HEK293 (cell line): ENCODE measurements at regions not wholly inside any gene's neighbourhood (a gene's known extent, or its start where the extent isn't known, plus 50 kb on each side); places are given as distances from the start of the nearest gene placed in this dataset.

Experiments
- CTCF ChIA-PET: fragments of 350-600 bp; formaldehyde crosslinking; extraction: SDS; loops from one replicate; lab custom pipeline; 2021; ENCODE audit warnings: antibody characterized with exemption; lab: Yijun Ruan, JAX
- POLR2A ChIA-PET: fragments of 300-600 bp; formaldehyde crosslinking; extraction: SDS; loops from one replicate; lab custom pipeline; 2020; ENCODE audit warnings: antibody characterized with exemption, inconsistent platforms; lab: Yijun Ruan, JAX
- H3K27ac ChIP-seq: fragments of 200-500 bp; sonication (Bioruptor generic); 2 replicates; pipeline ENCODE4 v1.5.1; 2014; ENCODE audit warnings: low read depth, low read length, control low read depth, inconsistent platforms; ENCODE audit errors: extremely low read depth
- H3K36me3 ChIP-seq, 2 experiments: fragments of 200-500 bp in 1 of 2; sonication (Bioruptor generic) in 1 of 2; 1 replicate in 1 of 2; 2 replicates in 1 of 2; pipeline ENCODE4 v1.5.1; 2014 to 2017; ENCODE audit warnings: inconsistent platforms in 2 of 2, low read length in 2 of 2; ENCODE audit not compliant: control insufficient read depth in 2 of 2, insufficient read depth in 1 of 2
- H3K4me1 ChIP-seq: fragments of 200-500 bp; sonication (Bioruptor generic); 2 replicates; pipeline ENCODE4 v1.5.1; 2014; ENCODE audit warnings: mild to moderate bottlenecking, low read length, inconsistent platforms; ENCODE audit not compliant: control insufficient read depth, insufficient read depth
- H3K4me3 ChIP-seq: 2 replicates; pipeline ENCODE4 v1.5.1; 2011; ENCODE audit warnings: low read depth, mild to moderate bottlenecking, control low read depth, low read length, moderate library complexity
- H3K9me3 ChIP-seq: fragments of 200-500 bp; sonication (Bioruptor generic); 2 replicates; pipeline ENCODE4 v1.5.1; 2014; ENCODE audit warnings: low read depth, low read length, inconsistent platforms; ENCODE audit not compliant: control insufficient read depth, insufficient read depth
- HOXA7 ChIP-seq: sonication (generic); formaldehyde crosslinking; IDR thresholded peaks from 2 replicates; pipeline ENCODE4 v1.8.1; 2022; ENCODE audit warnings: missing genetic modification reagents, borderline replicate concordance
- KLF10 ChIP-seq: fragments of 450-650 bp; IDR thresholded peaks from 2 replicates; pipeline ENCODE4 v1.5.1; 2018; ENCODE audit warnings: missing biosample characterization, mild to moderate bottlenecking, missing genetic modification characterization
- KLF16 ChIP-seq: fragments of 450-650 bp; formaldehyde crosslinking; IDR thresholded peaks from 2 replicates; pipeline ENCODE4 v1.5.1; 2017; ENCODE audit warnings: missing biosample characterization, missing genetic modification characterization
- KLF9 ChIP-seq: fragments of 450-650 bp; formaldehyde crosslinking; IDR thresholded peaks from 2 replicates; pipeline ENCODE4 v1.5.1; 2016; ENCODE audit warnings: missing biosample characterization, missing genetic modification characterization, low read depth
- SALL2 ChIP-seq: fragments of 450-650 bp; formaldehyde crosslinking; IDR thresholded peaks from 2 replicates; pipeline ENCODE4 v1.5.0; 2017; ENCODE audit warnings: missing biosample characterization, mild to moderate bottlenecking, missing genetic modification characterization, borderline replicate concordance
- SP7 ChIP-seq: fragments of 450-650 bp; formaldehyde crosslinking; IDR thresholded peaks from 2 replicates; pipeline ENCODE4 v1.5.1; 2016; ENCODE audit warnings: missing biosample characterization, missing genetic modification characterization
- TRIM28 ChIP-seq: IDR thresholded peaks from 2 replicates; pipeline ENCODE4 v1.6.1; 2011; ENCODE audit warnings: low read length, control low read depth, borderline replicate concordance
- ZBTB1 ChIP-seq: fragments of 450-650 bp; formaldehyde crosslinking; IDR thresholded peaks from 2 replicates; pipeline ENCODE4 v1.5.1; 2016; ENCODE audit warnings: missing biosample characterization, missing genetic modification characterization
- ZBTB17 ChIP-seq: fragments of 450-650 bp; formaldehyde crosslinking; IDR thresholded peaks from 2 replicates; pipeline ENCODE4 v1.5.1; 2016; ENCODE audit warnings: missing biosample characterization, missing genetic modification characterization
- ZIC2 ChIP-seq: fragments of 450-650 bp; formaldehyde crosslinking; IDR thresholded peaks from 2 replicates; pipeline ENCODE4 v1.5.1; 2016; ENCODE audit warnings: missing biosample characterization, missing genetic modification characterization
- ZNF335 ChIP-seq: fragments of 450-650 bp; formaldehyde crosslinking; conservative IDR thresholded peaks from 2 replicates; pipeline ENCODE4 v1.5.1; 2016; ENCODE audit warnings: missing biosample characterization, missing genetic modification characterization
- ZNF394 ChIP-seq: fragments of 450-650 bp; formaldehyde crosslinking; IDR thresholded peaks from 2 replicates; pipeline ENCODE4 v1.5.1; 2016; ENCODE audit warnings: missing biosample characterization, missing genetic modification characterization, mild to moderate bottlenecking, moderate library complexity, borderline replicate concordance
- ZNF660 ChIP-seq: fragments of 450-650 bp; IDR thresholded peaks from 2 replicates; pipeline ENCODE4 v1.5.1; 2018; ENCODE audit warnings: missing biosample characterization, mild to moderate bottlenecking, missing genetic modification characterization
- TF ChIP-seq, protein P1 (sequence below): fragments of 450-650 bp; formaldehyde crosslinking; IDR thresholded peaks from 2 replicates; pipeline ENCODE4 v1.5.1; 2016; ENCODE audit warnings: missing biosample characterization, missing genetic modification characterization
- TF ChIP-seq, protein P2 (sequence below): fragments of 450-650 bp; formaldehyde crosslinking; IDR thresholded peaks from 2 replicates; pipeline ENCODE4 v1.5.1; 2016; ENCODE audit warnings: missing biosample characterization, missing genetic modification characterization
- TF ChIP-seq, protein P3 (sequence below): fragments of 450-650 bp; formaldehyde crosslinking; IDR thresholded peaks from 2 replicates; pipeline ENCODE4 v1.5.1; 2016; ENCODE audit warnings: missing biosample characterization, missing genetic modification characterization
- TF ChIP-seq, protein P4 (sequence below): fragments of 450-650 bp; formaldehyde crosslinking; IDR thresholded peaks from 2 replicates; pipeline ENCODE4 v1.5.1; 2017; ENCODE audit warnings: missing biosample characterization, mild to moderate bottlenecking, missing genetic modification characterization, moderate library complexity

DNA sequence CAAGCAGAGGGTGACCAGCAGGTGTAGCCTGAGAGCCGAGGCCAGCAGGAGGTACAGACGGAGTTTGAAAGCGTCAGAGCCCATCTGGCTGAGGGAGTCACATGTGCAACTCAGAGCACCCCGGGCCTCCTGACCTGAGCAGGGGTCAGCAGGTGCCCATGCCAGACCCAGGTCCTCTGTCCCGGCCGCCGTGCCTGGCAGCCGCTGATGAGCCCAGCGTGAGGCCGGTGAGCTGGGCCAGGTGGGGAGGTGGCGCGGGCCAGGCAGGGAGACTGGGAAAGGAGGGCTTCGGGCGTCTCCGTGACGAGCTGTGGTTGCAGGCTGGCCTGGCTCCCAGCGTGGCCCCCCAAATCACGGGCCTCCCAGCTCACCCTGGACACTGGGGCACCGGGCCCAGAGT, 130.9 kb downstream of the CHSY1 start:
- no peak overlapping the region for H3K4me3 ChIP-seq
- no peaks in the 10 kb centered on the region; the same call in 1 of the 2 replicates for H3K4me1 ChIP-seq
- no peaks in the 10 kb centered on the region for H3K9me3 ChIP-seq
- no peaks in the 10 kb centered on the region for H3K36me3 ChIP-seq
- H3K27ac ChIP-seq, result no peak overlapping the region
- POLR2A ChIA-PET, result no interaction called here
- CTCF ChIA-PET, result interaction anchor here (0.6 kb wide), 1 partner anchor 97 kb away, joined by 3 read pairs; no protein-coding TSS in a partner anchor
- TF ChIP-seq SP7 (tag by site-specific recombination) (no peak), ZIC2 (tag by site-specific recombination) (peak; percentile 25; the same call in 1 of the 2 replicates)

DNA sequence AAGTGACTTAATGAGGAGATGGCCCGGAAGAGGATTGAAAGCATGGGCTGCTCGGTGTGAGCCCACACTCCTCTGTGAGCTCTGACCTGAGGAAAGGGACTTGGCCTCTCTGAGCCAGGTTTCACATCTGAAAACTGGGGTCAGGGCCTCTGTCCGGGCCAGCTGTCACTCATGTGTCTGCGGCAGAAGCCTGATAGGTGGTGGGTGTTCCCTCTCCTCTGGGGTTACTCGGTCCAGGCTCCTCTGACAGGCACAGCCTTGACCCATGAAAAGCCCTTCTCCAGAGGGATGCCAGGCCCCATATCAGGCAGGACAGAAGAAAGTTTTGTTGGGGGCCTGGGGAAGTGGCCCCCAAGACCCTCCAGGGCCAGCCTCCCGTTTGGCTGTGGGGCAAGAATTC, 131.4 kb downstream of the CHSY1 start:
- H3K27ac ChIP-seq, result no peak overlapping the region
- H3K4me1 ChIP-seq, result no peaks in the 10 kb centered on the region
- no peaks in the 10 kb centered on the region for H3K36me3 ChIP-seq
- no peaks in the 10 kb centered on the region for H3K9me3 ChIP-seq
- CTCF ChIA-PET, result interaction anchor here (0.6 kb wide), 3 partner anchors 96 to 204 kb away, joined by 3 read pairs; no protein-coding TSS in a partner anchor
- no peak overlapping the region for H3K4me3 ChIP-seq
- POLR2A ChIA-PET, result no interaction called here
- no peak for TF ChIP-seq ZBTB17
- TF ChIP-seq, protein P1, sequence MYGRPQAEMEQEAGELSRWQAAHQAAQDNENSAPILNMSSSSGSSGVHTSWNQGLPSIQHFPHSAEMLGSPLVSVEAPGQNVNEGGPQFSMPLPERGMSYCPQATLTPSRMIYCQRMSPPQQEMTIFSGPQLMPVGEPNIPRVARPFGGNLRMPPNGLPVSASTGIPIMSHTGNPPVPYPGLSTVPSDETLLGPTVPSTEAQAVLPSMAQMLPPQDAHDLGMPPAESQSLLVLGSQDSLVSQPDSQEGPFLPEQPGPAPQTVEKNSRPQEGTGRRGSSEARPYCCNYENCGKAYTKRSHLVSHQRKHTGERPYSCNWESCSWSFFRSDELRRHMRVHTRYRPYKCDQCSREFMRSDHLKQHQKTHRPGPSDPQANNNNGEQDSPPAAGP (tag by site-specific recombination), result no peak
- no peak for TF ChIP-seq ZNF394 (tag by site-specific recombination)
- TF ChIP-seq, protein P2, sequence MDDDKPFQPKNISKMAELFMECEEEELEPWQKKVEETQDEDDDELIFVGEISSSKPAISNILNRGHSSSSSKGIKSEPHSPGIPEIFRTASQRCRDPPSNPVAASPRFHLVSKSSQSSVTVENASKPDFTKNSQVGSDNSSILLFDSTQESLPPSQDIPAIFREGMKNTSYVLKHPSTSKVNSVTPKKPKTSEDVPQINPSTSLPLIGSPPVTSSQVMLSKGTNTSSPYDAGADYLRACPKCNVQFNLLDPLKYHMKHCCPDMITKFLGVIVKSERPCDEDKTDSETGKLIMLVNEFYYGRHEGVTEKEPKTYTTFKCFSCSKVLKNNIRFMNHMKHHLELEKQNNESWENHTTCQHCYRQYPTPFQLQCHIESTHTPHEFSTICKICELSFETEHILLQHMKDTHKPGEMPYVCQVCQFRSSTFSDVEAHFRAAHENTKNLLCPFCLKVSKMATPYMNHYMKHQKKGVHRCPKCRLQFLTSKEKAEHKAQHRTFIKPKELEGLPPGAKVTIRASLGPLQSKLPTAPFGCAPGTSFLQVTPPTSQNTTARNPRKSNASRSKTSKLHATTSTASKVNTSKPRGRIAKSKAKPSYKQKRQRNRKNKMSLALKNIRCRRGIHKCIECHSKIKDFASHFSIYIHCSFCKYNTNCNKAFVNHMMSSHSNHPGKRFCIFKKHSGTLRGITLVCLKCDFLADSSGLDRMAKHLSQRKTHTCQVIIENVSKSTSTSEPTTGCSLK, result no peak
- no peak for TF ChIP-seq ZNF660 (tag by site-specific recombination)
- no peak for TF ChIP-seq SALL2
- TF ChIP-seq, protein P3, sequence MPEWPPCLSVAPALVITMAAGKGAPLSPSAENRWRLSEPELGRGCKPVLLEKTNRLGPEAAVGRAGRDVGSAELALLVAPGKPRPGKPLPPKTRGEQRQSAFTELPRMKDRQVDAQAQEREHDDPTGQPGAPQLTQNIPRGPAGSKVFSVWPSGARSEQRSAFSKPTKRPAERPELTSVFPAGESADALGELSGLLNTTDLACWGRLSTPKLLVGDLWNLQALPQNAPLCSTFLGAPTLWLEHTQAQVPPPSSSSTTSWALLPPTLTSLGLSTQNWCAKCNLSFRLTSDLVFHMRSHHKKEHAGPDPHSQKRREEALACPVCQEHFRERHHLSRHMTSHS (tag by site-specific recombination), result no peak
- TF ChIP-seq, protein P4, sequence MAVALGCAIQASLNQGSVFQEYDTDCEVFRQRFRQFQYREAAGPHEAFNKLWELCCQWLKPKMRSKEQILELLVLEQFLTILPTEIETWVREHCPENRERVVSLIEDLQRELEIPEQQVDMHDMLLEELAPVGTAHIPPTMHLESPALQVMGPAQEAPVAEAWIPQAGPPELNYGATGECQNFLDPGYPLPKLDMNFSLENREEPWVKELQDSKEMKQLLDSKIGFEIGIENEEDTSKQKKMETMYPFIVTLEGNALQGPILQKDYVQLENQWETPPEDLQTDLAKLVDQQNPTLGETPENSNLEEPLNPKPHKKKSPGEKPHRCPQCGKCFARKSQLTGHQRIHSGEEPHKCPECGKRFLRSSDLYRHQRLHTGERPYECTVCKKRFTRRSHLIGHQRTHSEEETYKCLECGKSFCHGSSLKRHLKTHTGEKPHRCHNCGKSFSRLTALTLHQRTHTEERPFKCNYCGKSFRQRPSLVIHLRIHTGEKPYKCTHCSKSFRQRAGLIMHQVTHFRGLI (tag by site-specific recombination), result no peak
- TF ChIP-seq TRIM28, result no peak
- TF ChIP-seq ZBTB1 (tag by site-specific recombination), result no peak
- no peak for TF ChIP-seq ZNF335 (tag by site-specific recombination)
- TF ChIP-seq KLF16 (tag by site-specific recombination), result no peak
- TF ChIP-seq HOXA7 (CRISPR knock-in tag), result no peak
- no peak for TF ChIP-seq KLF9 (tag by site-specific recombination)
- no peak for TF ChIP-seq KLF10 (tag by site-specific recombination)
